ENCODE measurements at regions not wholly inside any gene's neighbourhood (a gene's known extent, or its start where the extent isn't known, plus 50 kb on each side); places are given as distances from the start of the nearest gene placed in this dataset.

GRCh38 chr14:42307239-42307825 lies 700.7 kb downstream of the LRFN5 start:
- TF ChIP-seq POLR2A (IDR thresholded peaks at IDR 0.05), result no peak
- TF ChIP-seq, protein P1, sequence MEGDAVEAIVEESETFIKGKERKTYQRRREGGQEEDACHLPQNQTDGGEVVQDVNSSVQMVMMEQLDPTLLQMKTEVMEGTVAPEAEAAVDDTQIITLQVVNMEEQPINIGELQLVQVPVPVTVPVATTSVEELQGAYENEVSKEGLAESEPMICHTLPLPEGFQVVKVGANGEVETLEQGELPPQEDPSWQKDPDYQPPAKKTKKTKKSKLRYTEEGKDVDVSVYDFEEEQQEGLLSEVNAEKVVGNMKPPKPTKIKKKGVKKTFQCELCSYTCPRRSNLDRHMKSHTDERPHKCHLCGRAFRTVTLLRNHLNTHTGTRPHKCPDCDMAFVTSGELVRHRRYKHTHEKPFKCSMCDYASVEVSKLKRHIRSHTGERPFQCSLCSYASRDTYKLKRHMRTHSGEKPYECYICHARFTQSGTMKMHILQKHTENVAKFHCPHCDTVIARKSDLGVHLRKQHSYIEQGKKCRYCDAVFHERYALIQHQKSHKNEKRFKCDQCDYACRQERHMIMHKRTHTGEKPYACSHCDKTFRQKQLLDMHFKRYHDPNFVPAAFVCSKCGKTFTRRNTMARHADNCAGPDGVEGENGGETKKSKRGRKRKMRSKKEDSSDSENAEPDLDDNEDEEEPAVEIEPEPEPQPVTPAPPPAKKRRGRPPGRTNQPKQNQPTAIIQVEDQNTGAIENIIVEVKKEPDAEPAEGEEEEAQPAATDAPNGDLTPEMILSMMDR (IDR thresholded peaks at IDR 0.05), result no peak
- TF ChIP-seq EP300 (IDR thresholded peaks at IDR 0.05; ENCODE audit: low read depth), result no peak
